NOMO-1 (cell line): ENCODE measurements at regions not wholly inside any gene's neighbourhood (a gene's known extent, or its start where the extent isn't known, plus 50 kb on each side); places are given as distances from the start of the nearest gene placed in this dataset.

Source experiments
- DNase-seq, 2 experiments: peaks; one replicate each; lab custom pipeline; 2025; ENCODE audit not compliant: unreplicated experiment in 2 of 2; lab: John Stamatoyannopoulos, UW

DNA sequence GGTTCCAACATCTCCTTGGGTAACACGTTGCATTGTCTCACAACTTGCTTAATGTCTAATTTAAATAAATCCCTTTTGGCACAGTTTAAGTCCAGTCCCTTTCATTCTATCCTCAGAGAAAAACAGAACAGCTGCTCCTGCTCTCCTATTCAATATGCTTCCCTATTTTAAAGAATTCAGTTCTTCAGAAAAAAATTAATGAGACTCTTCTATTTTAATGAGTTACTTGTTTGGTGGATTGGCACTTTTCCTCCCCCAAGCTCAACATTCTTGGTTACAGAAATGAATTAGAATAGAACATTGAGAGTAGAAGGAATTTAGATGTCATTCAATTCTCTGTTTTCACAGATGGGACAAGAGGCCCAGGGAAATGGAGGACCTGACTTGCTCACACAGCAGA, 116.9 kb upstream of the ATP8B1 start:
- DNase-seq: no peak

DNA sequence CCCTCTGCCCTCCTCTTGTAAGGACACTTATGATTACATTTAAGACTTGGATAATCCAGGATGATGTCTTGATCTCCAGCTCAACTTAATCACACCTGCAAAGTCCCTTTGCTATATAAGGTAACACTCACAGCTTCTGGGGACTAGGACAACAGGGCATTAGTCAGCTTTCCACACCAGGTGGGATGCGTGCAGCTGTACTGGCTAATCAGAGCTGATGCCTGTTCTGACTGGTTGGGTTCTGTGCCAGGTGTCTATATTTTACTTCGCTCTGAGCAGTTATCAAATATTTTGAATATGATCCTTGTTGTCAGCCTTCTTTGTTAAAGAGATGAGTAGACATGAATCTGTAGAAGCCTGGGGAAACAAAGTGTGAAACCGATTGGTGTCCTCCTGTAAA, 115.5 kb upstream of the ATP8B1 start:
- no peak for DNase-seq

DNA sequence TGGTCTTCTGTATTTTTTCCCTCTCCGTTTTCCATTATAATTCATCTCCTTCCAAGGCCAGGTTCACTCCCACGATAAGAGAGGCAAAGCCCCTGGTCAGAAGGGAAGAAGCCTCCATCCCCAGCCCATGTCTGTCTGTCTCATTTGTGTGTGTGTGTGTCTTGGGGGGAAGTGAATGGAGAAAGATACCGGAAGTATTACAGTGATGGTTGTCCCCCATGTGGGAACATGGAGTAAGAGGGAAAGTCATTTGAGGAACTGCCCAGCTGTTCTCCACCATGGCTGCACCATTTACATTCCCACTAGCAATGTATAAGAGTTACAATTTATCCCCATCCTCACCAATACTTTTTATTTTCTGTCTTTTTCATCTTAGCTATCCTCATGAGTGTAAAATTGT, 113.6 kb upstream of the ATP8B1 start:
- peak in 1 of 2 experiments; percentile 34 for DNase-seq

DNA sequence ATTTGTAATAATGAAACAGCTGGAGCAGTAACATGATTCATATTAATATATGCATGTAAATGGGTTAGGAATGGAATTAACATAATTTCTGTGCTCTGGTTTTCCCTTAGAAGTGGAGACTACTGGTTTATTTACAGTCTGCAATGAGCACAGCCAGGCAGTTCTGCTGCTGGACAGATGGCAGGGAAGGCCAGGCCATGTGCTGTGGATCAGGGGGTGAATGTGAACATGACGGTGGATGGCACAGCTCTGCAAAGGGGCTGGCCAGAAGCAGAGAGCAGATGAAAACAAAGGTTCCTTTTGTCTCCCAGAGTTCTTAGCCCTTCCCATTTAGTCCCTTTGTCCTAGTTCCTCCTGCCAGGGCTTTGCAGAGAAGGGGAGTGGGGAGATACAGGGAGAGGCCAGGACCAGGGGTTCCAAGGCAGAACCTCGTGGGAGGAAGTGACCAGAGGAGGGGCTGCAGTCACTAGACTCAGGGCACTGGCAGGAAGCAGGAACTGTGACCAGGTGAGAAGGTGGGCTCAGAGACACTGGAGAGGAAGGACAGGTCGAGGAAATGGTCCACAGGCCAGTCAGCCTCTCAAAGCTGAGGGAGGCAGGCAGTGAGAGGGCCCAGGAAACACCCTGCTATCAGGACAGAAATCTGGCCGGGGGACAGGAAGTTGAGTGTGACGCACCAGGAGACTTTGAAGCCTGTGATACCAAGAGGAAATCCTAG, 112.9 kb upstream of the ATP8B1 start:
- DNase-seq: no peak

DNA sequence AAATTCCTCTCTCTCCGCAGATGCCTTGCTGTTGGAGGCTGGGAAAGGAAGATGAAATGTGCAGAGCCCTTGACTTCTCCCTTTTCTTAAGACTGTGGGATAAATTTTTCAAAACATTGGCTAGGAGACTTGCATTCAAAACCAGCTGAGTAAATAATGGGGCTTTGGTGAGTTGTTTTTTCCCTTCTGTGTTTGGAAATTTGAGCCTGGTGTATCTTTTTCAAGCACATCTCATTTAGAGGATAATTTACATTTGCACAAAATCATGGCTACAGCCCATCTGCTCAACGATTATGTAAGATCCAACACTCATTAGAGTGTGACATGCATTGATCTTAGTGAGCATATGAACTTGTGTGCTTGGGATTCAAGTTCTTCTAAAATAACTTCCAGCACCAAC, 112.1 kb upstream of the ATP8B1 start:
- DNase-seq: no peak

DNA sequence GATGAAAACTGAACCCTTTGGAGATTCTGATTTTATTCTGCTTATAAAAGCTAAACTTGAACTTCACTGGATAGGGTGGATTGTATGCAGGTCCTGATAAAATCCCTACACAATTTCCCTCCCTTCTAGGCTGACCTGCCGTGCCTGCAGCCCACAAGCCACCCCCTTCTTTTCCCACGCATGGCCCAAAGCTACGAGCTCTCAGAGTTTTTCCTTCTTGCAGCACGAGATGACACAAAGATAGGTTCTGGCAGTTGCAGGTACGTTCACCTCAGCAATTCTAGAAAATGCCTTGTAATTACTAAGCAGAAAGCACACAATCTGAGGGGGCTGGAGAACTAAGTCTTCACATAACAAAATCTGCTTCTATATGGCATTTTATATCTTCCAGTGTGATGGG, 110.6 kb upstream of the ATP8B1 start:
- no peak for DNase-seq

DNA sequence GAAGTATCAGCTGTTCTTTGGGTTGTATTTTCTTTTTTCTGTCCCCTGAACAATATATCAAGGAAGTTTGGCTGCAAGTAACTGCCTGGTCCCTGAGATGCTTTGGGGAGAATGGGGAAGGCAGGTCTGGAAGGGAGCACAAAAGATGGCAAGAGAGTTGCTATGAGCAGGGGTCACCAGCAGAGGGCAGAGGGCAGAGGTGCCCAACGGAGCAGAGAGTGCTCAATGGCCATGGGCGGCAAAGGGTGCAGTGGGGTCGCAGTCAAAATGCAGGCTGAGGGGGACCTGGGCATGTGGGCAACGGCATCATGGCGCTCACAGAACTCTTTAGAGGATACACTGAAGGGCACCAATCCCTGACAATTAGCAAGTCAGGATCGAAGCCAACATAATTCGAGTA, 107.7 kb upstream of the ATP8B1 start:
- no peak for DNase-seq

DNA sequence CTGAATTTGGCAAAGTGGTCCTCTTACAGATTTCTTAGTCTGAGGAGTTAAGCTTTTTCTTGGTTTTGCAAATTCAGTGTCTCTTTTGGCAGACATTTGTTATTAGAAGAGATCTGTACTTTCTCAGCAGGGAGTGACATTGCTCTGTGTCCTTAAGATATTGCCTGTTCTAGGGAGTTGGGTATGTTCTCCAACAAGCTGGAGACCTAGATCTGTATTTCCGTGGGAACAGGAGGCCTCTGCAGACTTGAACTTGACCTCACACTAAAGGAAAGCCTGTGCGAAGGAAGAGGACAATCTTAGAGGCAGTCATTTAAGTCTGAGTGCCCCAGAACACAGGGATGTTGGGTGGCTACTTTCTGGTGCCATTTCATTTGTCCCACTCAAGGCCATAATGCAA, 107.0 kb upstream of the ATP8B1 start:
- no peak for DNase-seq

DNA sequence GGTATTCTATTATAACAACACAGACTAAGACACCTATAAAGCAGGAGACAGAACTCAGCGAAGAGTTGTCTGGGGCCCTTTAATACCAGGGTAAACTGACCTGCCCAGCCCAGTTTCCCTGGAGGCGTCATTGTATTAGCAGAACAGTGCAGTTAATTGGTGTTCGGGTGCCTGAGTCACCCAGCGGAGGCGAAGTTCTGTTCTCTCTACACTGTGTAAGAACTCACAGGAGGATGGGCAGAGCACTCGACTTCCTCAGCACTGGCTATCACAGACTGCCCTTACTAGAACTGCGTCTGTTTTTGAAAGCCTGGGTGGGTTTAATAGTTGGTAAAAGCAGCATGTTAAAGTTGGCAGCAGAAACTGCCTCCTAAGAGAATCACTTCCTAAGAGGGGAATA, 106.5 kb upstream of the ATP8B1 start:
- DNase-seq: no peak

DNA sequence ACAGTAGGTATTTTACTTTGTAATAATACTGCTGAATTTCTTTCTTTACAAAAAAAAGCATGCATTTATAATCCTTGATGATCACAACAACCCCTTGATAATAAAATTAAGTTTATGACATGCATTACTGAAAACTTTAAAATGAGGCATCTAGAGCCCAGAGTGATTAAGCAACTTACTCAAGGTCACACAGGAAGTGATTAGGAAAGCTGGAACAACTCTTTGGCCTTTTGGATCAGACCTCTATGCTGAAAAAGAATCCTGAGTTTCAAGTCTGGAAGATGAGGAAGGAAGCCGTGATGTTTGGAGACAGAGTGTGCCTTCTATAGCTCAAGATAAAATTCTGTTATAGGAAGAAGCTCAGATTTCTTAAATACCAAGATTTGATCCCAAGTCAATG, 105.0 kb upstream of the ATP8B1 start:
- no peak for DNase-seq

DNA sequence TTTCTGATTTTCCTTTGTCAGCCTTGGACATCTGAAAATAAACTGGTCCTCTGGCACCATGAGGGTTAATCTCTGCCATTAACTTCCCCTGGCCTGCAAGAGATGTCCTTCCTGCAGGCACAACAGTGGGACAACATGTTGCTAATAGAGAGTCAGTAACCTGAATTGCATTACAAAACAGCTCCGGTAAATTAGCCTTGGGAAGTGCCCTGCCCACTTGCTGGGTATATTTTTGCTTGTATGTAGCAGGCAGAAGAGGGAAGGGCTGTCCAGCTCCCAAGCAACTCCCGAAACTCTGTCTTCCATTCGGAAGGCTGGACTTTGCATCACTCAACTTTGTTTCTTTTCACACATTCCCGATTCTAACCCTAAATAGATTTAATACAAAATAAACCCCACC, 104.4 kb upstream of the ATP8B1 start:
- DNase-seq: no peak

DNA sequence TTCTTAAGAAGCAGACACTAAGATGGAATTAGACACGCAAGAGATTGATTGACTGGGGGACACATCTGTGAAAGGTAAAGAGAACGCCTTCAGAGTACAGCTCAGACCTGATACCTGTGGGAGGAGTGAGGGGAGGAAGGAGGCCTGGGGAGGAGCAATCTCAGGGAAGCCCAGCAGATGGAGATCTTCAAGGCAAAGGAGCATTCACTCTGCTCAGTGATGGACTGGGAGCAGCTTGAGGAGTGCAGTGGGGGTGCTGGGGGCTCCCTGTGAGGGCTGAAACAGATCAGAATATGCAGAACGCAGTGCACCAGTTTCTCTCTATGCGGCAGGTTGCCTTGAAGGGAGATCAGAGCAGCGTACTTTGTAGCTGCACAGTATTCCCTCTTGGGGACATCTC, 103.7 kb upstream of the ATP8B1 start:
- no peak for DNase-seq

DNA sequence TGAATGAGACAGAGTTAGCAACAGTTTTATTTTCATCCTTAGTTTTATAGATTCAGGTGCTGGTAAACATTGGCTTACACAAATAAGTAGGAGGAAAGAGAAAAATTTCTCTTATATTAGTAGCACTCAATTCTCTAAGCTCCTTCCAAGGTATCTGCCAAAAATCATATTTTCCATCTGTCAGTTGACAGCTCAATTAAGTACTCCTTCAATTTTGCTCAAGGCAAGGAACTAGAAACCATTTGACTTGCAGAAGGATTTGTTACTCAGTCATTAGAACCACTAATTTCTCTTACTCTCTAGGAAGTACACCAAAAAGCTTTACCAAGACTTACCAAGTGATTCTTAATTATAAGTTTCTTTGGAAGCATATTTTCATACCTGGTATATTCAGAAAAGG, 101.4 kb upstream of the ATP8B1 start:
- DNase-seq: no peak

DNA sequence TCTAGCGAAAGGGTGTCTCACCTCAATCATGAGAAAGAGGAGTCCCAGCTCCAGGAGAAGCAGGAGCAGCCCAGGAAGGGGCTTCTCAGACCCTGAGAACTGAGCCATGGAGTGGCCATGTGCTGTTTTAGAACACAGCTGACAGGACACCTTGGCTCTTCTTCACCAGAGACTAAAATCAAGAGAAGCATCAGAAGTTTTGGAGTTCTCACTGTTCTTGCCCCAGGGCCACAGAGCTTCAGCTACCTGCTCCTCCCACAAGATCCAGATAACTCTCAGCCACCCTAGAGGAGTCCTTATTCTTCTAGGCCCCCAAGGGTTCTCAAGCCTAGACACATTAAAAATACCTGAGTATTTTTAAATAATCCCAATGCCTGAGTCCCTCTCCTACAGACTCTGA, 99.6 kb upstream of the ATP8B1 start:
- DNase-seq: no peak

DNA sequence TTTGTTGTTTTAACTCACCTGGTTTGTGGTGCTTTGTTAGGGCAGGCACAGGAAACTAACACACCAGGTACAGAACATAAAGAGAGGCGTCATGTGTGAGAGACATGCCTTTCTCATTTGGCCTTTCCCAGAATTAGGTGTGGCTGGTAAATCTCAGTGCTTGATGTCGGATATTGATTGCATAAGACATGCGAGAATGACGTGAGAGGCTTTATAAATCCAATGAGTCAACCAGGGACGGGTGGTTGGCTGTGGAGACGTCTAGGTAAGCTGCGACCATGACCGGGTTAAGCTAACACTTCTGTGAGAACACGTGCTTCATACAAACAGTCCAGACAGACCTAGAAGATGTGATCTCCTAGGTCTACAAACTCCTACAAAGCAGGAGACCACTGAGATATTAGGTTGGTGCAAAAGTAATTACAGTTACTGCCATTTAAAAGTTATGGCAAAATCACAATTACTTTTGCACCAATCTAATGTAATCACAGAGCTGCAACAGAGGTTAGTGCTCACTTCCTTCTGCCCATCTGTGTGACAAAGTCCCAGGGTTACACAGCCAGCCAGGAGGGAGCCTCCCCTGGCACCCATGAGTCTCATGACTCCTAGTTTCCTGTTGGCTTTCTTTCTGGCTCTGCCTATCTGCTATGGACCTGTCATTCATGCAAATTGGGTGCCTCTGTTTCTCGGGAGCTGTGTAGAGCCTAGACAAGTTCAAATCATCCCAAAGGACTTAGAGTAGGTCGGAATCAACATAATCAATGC, 98.9 kb upstream of the ATP8B1 start:
- no peak for DNase-seq

DNA sequence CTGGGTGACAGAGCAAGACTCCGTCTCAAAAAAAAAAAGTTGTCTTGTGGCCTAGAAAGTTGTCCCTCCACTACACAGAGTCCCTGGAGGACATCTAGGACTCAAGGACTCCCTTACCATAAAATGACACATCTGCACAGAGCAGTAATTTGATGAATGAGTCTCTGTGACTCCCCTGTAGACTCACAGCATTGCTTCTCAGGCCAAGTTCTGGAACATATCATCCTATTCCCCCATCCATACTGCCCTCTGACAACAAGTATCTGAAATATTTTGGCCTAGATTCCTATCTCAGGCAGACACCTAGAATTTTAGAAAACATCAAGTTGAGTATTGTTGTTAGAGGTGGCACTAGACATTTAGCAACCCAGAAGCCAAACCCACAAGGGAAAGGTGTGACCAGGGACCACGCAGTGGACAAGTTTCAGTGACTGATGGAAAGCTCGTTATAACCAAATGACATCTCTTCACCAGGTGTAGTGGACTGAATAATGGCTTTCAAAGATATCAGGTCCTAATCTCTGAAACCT, 97.9 kb upstream of the ATP8B1 start:
- DNase-seq: no peak

DNA sequence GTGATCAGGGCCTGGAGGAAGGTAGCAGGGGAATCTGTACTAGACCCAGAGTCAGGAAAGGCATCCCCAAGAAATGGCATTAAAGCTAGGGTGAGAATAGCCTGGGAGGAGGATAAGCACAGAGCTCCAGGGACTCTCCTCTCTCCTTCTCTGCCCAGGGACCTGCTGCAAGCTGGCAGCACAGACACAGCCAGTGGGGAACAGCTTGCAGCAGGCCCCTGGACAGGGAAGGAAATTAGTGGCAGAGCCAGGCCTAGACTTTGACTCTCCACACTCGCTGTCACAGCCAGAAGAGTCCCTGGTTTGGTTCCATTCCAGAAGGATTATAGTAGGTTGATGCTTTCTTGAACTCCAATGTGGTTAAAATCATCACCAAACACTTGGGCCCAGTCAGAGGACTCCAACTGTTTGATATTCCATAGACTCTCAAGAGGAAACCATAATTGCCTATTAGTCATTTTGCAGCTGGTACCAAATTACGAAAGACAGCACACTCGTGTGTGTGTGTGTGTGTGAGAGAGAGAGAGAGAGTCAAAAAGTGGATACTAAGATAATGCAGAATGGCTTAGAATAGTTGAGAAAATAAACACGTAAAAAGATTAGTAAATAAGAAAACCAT, 95.5 kb upstream of the ATP8B1 start:
- DNase-seq: peak; percentile 79 to 84

DNA sequence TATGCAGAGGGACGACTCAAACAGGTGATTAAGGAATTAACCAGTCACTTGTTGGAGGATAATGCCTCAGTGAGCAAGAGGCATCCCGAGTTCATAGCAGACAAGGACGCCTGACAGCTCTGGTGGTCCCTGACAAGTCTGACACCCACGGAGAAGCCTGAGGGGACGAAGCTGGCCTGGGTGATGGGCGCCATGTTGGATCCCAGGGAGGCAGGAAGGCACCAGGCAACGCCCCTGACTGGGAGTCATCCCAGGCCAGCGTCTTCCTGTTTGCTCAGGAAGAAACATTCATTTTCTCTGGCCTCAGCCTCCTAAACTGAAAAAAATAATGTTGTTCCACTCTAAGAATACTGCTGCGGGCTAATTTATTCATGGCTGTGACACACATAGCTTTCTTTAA, 92.1 kb upstream of the ATP8B1 start:
- DNase-seq: no peak

DNA sequence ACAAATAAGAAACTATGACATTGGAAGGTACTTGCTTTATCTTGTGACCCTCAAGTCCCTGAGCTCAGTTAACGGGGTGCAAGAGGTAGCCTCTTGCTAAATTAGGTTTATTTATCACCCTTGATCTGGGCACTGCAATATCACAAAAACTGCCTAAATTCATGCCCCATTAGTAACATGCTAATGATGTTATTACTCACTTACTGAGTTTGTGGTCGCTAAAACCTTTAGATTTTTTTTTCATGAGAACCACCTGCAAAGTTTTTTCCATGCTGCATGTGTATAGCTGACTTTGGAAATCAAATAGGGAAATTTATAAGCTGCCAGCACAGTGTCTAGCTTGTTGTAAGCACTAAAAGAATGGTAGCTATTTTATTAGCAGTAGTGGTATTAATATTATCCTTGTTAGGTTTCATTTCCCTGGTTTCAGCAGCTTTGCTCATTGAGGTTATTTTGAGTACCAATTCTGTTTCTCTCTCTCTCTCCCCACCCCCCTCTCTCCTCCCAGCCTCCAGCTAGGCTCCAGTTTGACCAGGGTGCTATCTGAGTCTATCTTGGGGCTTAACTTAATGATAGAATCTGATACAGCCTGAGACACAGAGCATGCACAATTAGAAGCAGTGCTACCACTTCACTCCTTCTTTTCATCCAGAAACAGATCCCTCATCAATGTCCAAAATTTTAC, 88.7 kb upstream of the ATP8B1 start:
- no peak for DNase-seq

DNA sequence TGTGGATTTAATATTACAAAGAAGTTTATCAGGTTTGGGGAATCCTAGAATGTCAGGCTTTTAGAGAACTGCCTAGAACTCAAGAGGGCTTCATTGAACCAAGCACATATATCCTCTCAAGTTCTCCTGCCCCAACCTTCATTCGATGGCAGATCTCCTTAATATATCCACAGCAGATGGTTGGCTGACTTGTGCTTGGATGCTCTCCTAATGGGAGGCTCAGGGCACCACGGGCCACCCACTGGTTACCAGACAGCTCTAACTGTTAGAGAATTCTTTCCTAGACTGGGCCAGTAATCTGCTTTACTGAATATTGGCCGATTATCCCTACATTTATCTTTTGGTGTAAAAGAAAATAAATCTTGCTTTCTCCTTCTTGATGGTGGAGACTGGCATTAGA, 87.2 kb upstream of the ATP8B1 start:
- no peak for DNase-seq

DNA sequence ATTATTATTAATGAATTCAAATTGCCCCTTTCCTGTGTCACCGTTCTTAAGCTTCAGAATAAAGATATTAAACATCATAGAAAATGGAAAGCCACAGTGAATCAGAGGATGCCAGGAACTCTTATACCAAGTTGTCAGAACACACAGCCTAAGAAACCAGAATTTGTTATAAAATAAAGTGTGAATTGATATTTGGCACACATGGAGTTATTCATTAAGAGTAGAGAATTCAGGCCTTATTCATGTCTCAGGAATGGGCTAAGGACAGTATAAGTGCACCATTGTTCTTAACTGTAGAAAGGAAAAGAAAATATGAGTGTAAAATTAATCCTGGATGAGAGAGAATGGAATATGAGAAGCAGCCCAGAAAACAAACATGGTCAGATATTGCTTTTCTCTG, 86.7 kb upstream of the ATP8B1 start:
- DNase-seq: no peak
